ENCODE measurements at regions not wholly inside any gene's neighbourhood (a gene's known extent, or its start where the extent isn't known, plus 50 kb on each side); places are given as distances from the start of the nearest gene placed in this dataset.

DNA sequence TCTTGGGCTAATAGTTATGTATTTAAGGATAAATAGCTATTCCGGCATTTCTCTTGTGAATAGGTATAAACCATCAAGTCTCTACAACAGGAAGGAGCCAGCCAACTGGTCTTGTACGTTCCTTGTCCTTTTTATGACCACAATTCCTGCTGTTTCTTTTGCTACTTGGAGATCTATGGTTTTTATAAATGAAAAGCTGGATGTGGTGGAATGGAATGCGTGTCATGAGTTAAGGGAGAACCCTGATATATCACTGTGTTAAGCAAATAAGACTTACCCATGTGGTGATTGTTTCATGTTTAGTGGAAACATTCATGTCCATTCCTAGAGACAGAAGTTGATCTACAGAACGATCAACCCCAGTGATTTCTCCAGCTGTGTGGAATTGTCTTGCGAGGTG lies 282.1 kb downstream of the RPS6KC1 start:
- Histone ChIP-seq H3K27me3 (replicated peaks; ENCODE audit: insufficient read depth) (no peaks in the 10 kb centered on the region), H3K36me3 (ENCODE audit: low read depth) (no peaks in the 10 kb centered on the region), H3K27ac (no peak overlapping the region), H3K9me3 (ENCODE audit: low read depth) (no peaks in the 10 kb centered on the region), H3K9me2 (ENCODE audit: insufficient read depth) (no peaks in the 10 kb centered on the region), H3K79me2 (ENCODE audit: insufficient read depth) (no peaks in the 10 kb centered on the region), H4K20me1 (ENCODE audit: insufficient read depth) (no peaks in the 10 kb centered on the region), H3K9ac (no peak overlapping the region), H2AFZ (no peak overlapping the region), H3K4me1 (ENCODE audit: insufficient read depth) (no peaks in the 10 kb centered on the region), H3K4me3 (no peak overlapping the region), H3F3A (ENCODE audit: insufficient read depth) (no peaks in the 10 kb centered on the region), H3K4me2 (ENCODE audit: unreplicated experiment) (no peak overlapping the region)
- TF ChIP-seq EZH2phosphoT487 (IDR thresholded peaks at IDR 0.05; ENCODE audit: insufficient read depth, low read depth) = no peak
- TF ChIP-seq EZH2 (IDR thresholded peaks at IDR 0.05; ENCODE audit: insufficient read depth, poor library complexity, severe bottlenecking) = no peak
- DNase-seq = no peak
- in situ Hi-C loops (cut with MboI) = no loop called here
- 48 to 51% methylated on average over 5 of the region's 5 CpGs for WGBS, 2 experiments (ENCODE audit: low coverage in 1 of 2, low lambda C conversion rate in 2 of 2, missing lambda C conversion rate in 2 of 2)

DNA sequence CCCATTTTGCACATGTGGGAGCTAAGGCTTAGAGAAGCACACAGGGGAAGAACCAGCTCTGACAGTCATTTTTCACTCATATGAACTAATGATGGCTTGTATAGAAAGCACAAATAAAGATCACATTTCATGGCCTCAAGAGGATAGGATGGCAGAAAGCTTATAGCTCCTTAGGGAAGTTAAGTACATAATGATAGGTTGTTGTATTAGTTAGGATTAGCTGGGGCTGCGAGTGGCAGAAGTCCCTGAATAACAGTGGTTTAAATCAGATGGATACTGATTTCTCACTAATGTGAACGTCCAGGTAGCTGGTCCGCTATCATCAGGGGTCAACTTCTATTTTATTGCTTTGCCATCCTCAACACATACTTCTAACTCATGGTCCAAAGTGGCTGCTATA lies 284.0 kb downstream of the RPS6KC1 start:
- Histone ChIP-seq H3F3A (ENCODE audit: insufficient read depth) (no peaks in the 10 kb centered on the region), H3K79me2 (ENCODE audit: insufficient read depth) (no peaks in the 10 kb centered on the region), H3K4me2 (ENCODE audit: unreplicated experiment) (no peak overlapping the region), H3K36me3 (ENCODE audit: low read depth) (no peaks in the 10 kb centered on the region), H3K4me1 (ENCODE audit: insufficient read depth) (no peaks in the 10 kb centered on the region), H2AFZ (no peak overlapping the region), H3K4me3 (no peak overlapping the region), H3K27ac (no peak overlapping the region), H3K9me3 (ENCODE audit: low read depth) (no peaks in the 10 kb centered on the region), H3K9me2 (ENCODE audit: insufficient read depth) (no peaks in the 10 kb centered on the region), H3K9ac (no peak overlapping the region), H3K27me3 (replicated peaks; ENCODE audit: insufficient read depth) (no peaks in the 10 kb centered on the region), H4K20me1 (ENCODE audit: insufficient read depth) (no peaks in the 10 kb centered on the region)
- in situ Hi-C loops (cut with MboI) = no loop called here
- DNase-seq = no peak
- no peak for TF ChIP-seq EZH2 (IDR thresholded peaks at IDR 0.05; ENCODE audit: insufficient read depth, poor library complexity, severe bottlenecking)
- TF ChIP-seq EZH2phosphoT487 (IDR thresholded peaks at IDR 0.05; ENCODE audit: insufficient read depth, low read depth) = no peak
- 40 to 42% methylated on average over 3 of the region's 3 CpGs for WGBS, 2 experiments (ENCODE audit: low coverage in 1 of 2, low lambda C conversion rate in 2 of 2, missing lambda C conversion rate in 2 of 2)

DNA sequence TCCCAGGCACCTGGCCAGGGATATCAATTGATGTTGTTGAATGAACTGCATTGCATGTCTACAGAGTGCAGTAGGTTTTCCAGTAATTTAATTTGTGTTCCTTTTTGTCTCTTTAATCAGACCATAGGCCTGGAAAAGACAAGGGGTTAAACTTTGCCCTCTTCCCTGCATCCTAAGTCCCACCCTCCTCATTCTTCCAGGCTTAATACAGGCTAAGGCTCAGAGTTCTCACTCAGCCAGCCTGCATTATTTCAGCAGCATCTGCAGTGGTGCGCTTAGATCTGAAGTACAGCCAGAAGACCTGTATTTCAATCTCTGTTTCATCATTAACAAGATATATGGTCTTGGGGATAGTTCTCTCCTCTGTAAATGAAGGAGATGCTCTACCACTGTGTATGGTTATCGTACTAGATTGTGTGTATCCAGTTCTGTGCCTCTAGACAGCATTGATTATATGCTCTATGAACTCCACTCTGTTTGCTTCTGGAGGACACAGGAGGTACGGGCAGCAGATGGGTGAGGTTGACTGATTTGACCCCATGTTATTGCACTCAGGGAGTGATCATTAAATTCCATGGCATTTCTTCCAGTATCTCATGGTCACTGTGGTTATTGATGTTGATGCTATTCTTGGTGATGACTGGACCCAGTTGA lies 286.1 kb downstream of the RPS6KC1 start:
- in situ Hi-C loops (cut with MboI) = no loop called here
- Histone ChIP-seq H3K9ac (no peak overlapping the region), H3K36me3 (ENCODE audit: low read depth) (no peaks in the 10 kb centered on the region), H4K20me1 (ENCODE audit: insufficient read depth) (no peaks in the 10 kb centered on the region), H3K9me3 (ENCODE audit: low read depth) (no peaks in the 10 kb centered on the region), H3K27ac (no peak overlapping the region), H2AFZ (no peak overlapping the region), H3K27me3 (replicated peaks; ENCODE audit: insufficient read depth) (no peaks in the 10 kb centered on the region), H3K4me2 (ENCODE audit: unreplicated experiment) (no peak overlapping the region), H3F3A (ENCODE audit: insufficient read depth) (no peaks in the 10 kb centered on the region), H3K4me3 (no peak overlapping the region), H3K9me2 (ENCODE audit: insufficient read depth) (no peaks in the 10 kb centered on the region), H3K4me1 (ENCODE audit: insufficient read depth) (no peaks in the 10 kb centered on the region), H3K79me2 (ENCODE audit: insufficient read depth) (no peaks in the 10 kb centered on the region)
- WGBS, 2 experiments (ENCODE audit: low coverage in 1 of 2, low lambda C conversion rate in 2 of 2, missing lambda C conversion rate in 2 of 2) = 58% methylated on average over 3 of the region's 3 CpGs
- no peak for DNase-seq
- TF ChIP-seq EZH2 (IDR thresholded peaks at IDR 0.05; ENCODE audit: insufficient read depth, poor library complexity, severe bottlenecking) = no peak
- no peak for TF ChIP-seq EZH2phosphoT487 (IDR thresholded peaks at IDR 0.05; ENCODE audit: insufficient read depth, low read depth)

DNA sequence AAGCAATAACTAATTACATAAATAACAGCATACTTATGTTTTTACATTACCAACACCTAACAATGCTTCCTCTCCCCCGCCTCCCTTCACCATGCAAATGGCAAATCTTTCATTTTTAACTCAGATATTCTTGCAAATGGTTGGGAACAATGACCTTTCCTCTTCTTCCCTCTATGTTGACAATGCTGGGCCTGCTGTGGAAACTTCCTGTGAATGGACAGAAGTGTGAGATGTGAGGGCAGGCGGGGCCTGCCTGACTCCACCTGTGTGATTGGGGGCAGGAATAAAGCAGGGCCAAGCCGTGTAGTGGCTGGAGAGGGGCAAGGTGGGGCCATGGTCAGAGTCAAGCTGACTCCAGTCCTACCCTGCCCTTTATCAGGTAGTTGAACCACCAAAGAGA lies 289.6 kb downstream of the RPS6KC1 start:
- H3K4me2 ChIP-seq (ENCODE audit: unreplicated experiment) = no peak overlapping the region
- TF ChIP-seq EZH2 (IDR thresholded peaks at IDR 0.05; ENCODE audit: insufficient read depth, poor library complexity, severe bottlenecking) = no peak
- no peak for TF ChIP-seq EZH2phosphoT487 (IDR thresholded peaks at IDR 0.05; ENCODE audit: insufficient read depth, low read depth)
- H3K4me3 ChIP-seq = no peak overlapping the region
- in situ Hi-C loops (cut with MboI) = no loop called here
- H3K27ac ChIP-seq = no peak overlapping the region
- H3K9me3 ChIP-seq (ENCODE audit: low read depth) = no peaks in the 10 kb centered on the region
- H3K9me2 ChIP-seq (ENCODE audit: insufficient read depth) = no peaks in the 10 kb centered on the region
- no peak for DNase-seq
- H3F3A ChIP-seq (ENCODE audit: insufficient read depth) = no peaks in the 10 kb centered on the region
- no peaks in the 10 kb centered on the region for H3K36me3 ChIP-seq (ENCODE audit: low read depth)
- H3K9ac ChIP-seq = no peak overlapping the region
- no peak overlapping the region for H2AFZ ChIP-seq
- H3K79me2 ChIP-seq (ENCODE audit: insufficient read depth) = no peaks in the 10 kb centered on the region
- WGBS, 2 experiments (ENCODE audit: low coverage in 1 of 2, low lambda C conversion rate in 2 of 2, missing lambda C conversion rate in 2 of 2) = 27 to 35% methylated on average over 3 of the region's 3 CpGs
- no peaks in the 10 kb centered on the region for H4K20me1 ChIP-seq (ENCODE audit: insufficient read depth)
- H3K4me1 ChIP-seq (ENCODE audit: insufficient read depth) = no peaks in the 10 kb centered on the region
- H3K27me3 ChIP-seq (replicated peaks; ENCODE audit: insufficient read depth) = no peaks in the 10 kb centered on the region

DNA sequence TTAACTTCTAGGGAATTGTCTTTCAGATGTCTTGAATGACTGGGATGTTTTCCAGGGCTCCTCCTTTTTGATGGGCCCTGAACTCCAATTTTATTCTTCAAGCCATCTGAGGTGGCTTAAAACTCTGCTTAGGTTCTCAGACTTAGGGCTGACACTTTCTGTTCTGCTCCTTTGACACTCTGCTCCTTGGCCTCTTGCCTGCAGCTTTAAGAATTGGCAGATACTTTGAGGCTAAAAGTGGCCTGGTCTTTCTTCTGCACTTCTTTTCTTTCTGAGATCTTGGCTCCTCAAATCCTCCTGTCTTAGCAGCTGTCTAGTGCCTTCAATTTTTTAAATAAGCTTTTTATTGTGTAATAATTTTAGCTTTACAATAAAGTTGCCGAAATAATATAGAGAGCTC lies 294.6 kb downstream of the RPS6KC1 start:
- H3K4me2 ChIP-seq (ENCODE audit: unreplicated experiment) = no peak overlapping the region
- H3K4me3 ChIP-seq = no peak overlapping the region
- H2AFZ ChIP-seq = no peak overlapping the region
- in situ Hi-C loops (cut with MboI) = no loop called here
- H3K9ac ChIP-seq = no peak overlapping the region
- no peaks in the 10 kb centered on the region for H4K20me1 ChIP-seq (ENCODE audit: insufficient read depth)
- DNase-seq = no peak
- TF ChIP-seq EZH2phosphoT487 (IDR thresholded peaks at IDR 0.05; ENCODE audit: insufficient read depth, low read depth) (no peak), EZH2 (IDR thresholded peaks at IDR 0.05; ENCODE audit: insufficient read depth, poor library complexity, severe bottlenecking) (no peak)
- H3K36me3 ChIP-seq (ENCODE audit: low read depth) = no peaks in the 10 kb centered on the region
- no peaks in the 10 kb centered on the region for H3K79me2 ChIP-seq (ENCODE audit: insufficient read depth)
- WGBS, 2 experiments (ENCODE audit: low coverage in 1 of 2, low lambda C conversion rate in 2 of 2, missing lambda C conversion rate in 2 of 2) = 59 to 66% methylated on average over 1 of the region's 1 CpG
- no peaks in the 10 kb centered on the region for H3K9me3 ChIP-seq (ENCODE audit: low read depth)
- H3K27ac ChIP-seq = no peak overlapping the region
- no peaks in the 10 kb centered on the region for H3F3A ChIP-seq (ENCODE audit: insufficient read depth)
- H3K9me2 ChIP-seq (ENCODE audit: insufficient read depth) = no peaks in the 10 kb centered on the region
- no peaks in the 10 kb centered on the region for H3K27me3 ChIP-seq (replicated peaks; ENCODE audit: insufficient read depth)
- H3K4me1 ChIP-seq (ENCODE audit: insufficient read depth) = no peaks in the 10 kb centered on the region

Data from GM23248 (cell line).